GM12878 (cell line): ENCODE measurements at regions not wholly inside any gene's neighbourhood (a gene's known extent, or its start where the extent isn't known, plus 50 kb on each side); places are given as distances from the start of the nearest gene placed in this dataset.

Experiments used
- ATAC-seq: fragments of 200-7000 bp; cut with Tn5 transposase; 3 replicates; pipeline ENCODE4 v1.9.1; 2020; ENCODE audit warnings: mild to moderate bottlenecking, moderate library complexity
- BruUV-seq: library from RNA; stranded (reverse); fragments of 400-500 nt; replicated peaks from 2 replicates; lab custom pipeline; 2021; lab: Mats Ljungman, UMichigan
- CTCF ChIA-PET: fragments of 300-600 bp; sonication (Branson Sonifier 250); formaldehyde crosslinking; extraction: SDS; loops from one replicate; lab custom pipeline; 2021; ENCODE audit warnings: inconsistent platforms; lab: Yijun Ruan, JAX
- POLR2A ChIA-PET: fragments of 350-600 bp; formaldehyde crosslinking; extraction: SDS; loops from one replicate; lab custom pipeline; 2021; ENCODE audit warnings: inconsistent platforms; lab: Charles Lee
- RAD21 ChIA-PET: fragments of 300-600 bp; sonication (Branson Sonifier 250); formaldehyde crosslinking; loops from one replicate; lab custom pipeline; 2023; ENCODE audit warnings: antibody characterized with exemption; ENCODE audit not compliant: unreplicated experiment; lab: Charles Lee
- SMC1A ChIA-PET: fragments of 300-600 bp; sonication (Branson Sonifier 250); formaldehyde crosslinking; loops from one replicate; lab custom pipeline; 2023; ENCODE audit not compliant: unreplicated experiment, uncharacterized antibody; lab: Charles Lee
- DNase-seq: peaks from one replicate; pipeline ENCODE4 v3.0.0-alpha.2; 2011; ENCODE audit warnings: low read depth, low spot score
- FAIRE-seq: peaks from 3 replicates; lab custom pipeline; 2011; peaks lifted over from hg19 to GRCh38; lab: Jason Lieb, UNC
- H2AFZ ChIP-seq: 2 replicates; pipeline ENCODE4 v1.6.0; 2011; ENCODE audit warnings: low read depth, low read length, control low read depth; ENCODE audit not compliant: control insufficient read depth
- H3K27ac ChIP-seq: 2 replicates; pipeline ENCODE4 v1.5.1; 2011; ENCODE audit warnings: control low read depth; ENCODE audit not compliant: control insufficient read depth, insufficient read depth
- H3K27me3 ChIP-seq, 2 experiments: replicated peaks in 1 of 2; 2 replicates each; pipeline versions ENCODE4 v1.6.0 to v1.6.1; 2011; ENCODE audit warnings: low read length in 1 of 2; ENCODE audit not compliant: control insufficient read depth in 2 of 2, insufficient read depth in 2 of 2
- H3K36me3 ChIP-seq, 2 experiments: 2 replicates each; pipeline ENCODE4 v1.5.1; 2011; ENCODE audit warnings: low read length in 1 of 2; ENCODE audit not compliant: control insufficient read depth in 2 of 2, insufficient read depth in 2 of 2
- H3K4me1 ChIP-seq: 2 replicates; pipeline ENCODE4 v1.6.1; 2011; ENCODE audit warnings: mild to moderate bottlenecking, low read length, moderate library complexity, mixed read lengths; ENCODE audit not compliant: control insufficient read depth, insufficient read depth
- H3K4me2 ChIP-seq: 2 replicates; pipeline ENCODE4 v1.6.0; 2011; ENCODE audit warnings: control low read depth; ENCODE audit not compliant: control insufficient read depth, insufficient read depth
- H3K4me3 ChIP-seq: fragments of 200-600 bp; sonication (generic); 2 replicates; pipeline ENCODE4 v1.5.1; 2016
- H3K79me2 ChIP-seq: 2 replicates; pipeline ENCODE4 v1.6.0; 2011; ENCODE audit warnings: low read length; ENCODE audit not compliant: control insufficient read depth, insufficient read depth
- H3K9ac ChIP-seq: 2 replicates; pipeline ENCODE4 v1.8.0; 2011; ENCODE audit warnings: low read length, control low read depth, mixed read lengths; ENCODE audit not compliant: control insufficient read depth, insufficient read depth
- H3K9me3 ChIP-seq: replicated peaks from 3 replicates; pipeline ENCODE4 v1.5.1; 2011; ENCODE audit warnings: mild to moderate bottlenecking, low read length; ENCODE audit not compliant: control insufficient read depth, insufficient read depth
- H4K20me1 ChIP-seq: 2 replicates; pipeline ENCODE4 v1.6.0; 2011; ENCODE audit not compliant: control insufficient read depth, insufficient read depth
- CBFB ChIP-seq: IDR thresholded peaks from 2 replicates; pipeline ENCODE4 v1.6.1; 2016; ENCODE audit warnings: antibody characterized with exemption, low read depth
- CHD4 ChIP-seq: fragments of 200-600 bp; sonication (generic); IDR thresholded peaks from 2 replicates; pipeline ENCODE4 v1.6.1; 2016; ENCODE audit warnings: mild to moderate bottlenecking
- CREM ChIP-seq: IDR thresholded peaks from 2 replicates; pipeline ENCODE4 v1.6.1; 2014; ENCODE audit warnings: antibody characterized with exemption, low read depth
- DPF2 ChIP-seq: fragments of 450-650 bp; IDR thresholded peaks from 2 replicates; pipeline ENCODE4 v1.6.1; 2017; ENCODE audit warnings: mild to moderate bottlenecking
- HCFC1 ChIP-seq: fragments of 150-350 bp; IDR thresholded peaks from 2 replicates; pipeline ENCODE4 v1.6.1; 2014; ENCODE audit warnings: low read length
- NRF1 ChIP-seq: conservative IDR thresholded peaks from 2 replicates; pipeline ENCODE4 v1.6.1; 2011; ENCODE audit warnings: mild to moderate bottlenecking, low read depth, low read length, improper control_type of control experiment
- RUNX3 ChIP-seq: IDR thresholded peaks from 2 replicates; pipeline ENCODE4 v1.6.1; 2012; ENCODE audit warnings: low read length, inconsistent platforms
- SIN3A ChIP-seq: IDR thresholded peaks from 2 replicates; pipeline ENCODE4 v1.6.1; 2012; ENCODE audit warnings: low read depth, low read length, improper control_type of control experiment
- SMAD1 ChIP-seq: fragments of 450-650 bp; IDR thresholded peaks from 2 replicates; pipeline ENCODE4 v1.6.1; 2018; ENCODE audit warnings: mild to moderate bottlenecking, low read depth; ENCODE audit not compliant: partially characterized antibody
- SREBF1 ChIP-seq: IDR thresholded peaks from 2 replicates; pipeline ENCODE4 v1.6.1; 2012; ENCODE audit warnings: mild to moderate bottlenecking, low read length
- WRNIP1 ChIP-seq: IDR thresholded peaks from 2 replicates; pipeline ENCODE4 v1.6.1; 2011; ENCODE audit warnings: low read depth, low read length, improper control_type of control experiment, borderline replicate concordance
- YY1 ChIP-seq: IDR thresholded peaks from 2 replicates; pipeline ENCODE4 v1.6.1; 2011; ENCODE audit warnings: low read depth, mild to moderate bottlenecking, low read length
- ZNF217 ChIP-seq: fragments of 450-650 bp; IDR thresholded peaks from 2 replicates; pipeline ENCODE4 v1.6.1; 2017; ENCODE audit warnings: antibody characterized with exemption, mild to moderate bottlenecking
- ZNF384 ChIP-seq: IDR thresholded peaks from 2 replicates; pipeline ENCODE4 v1.6.1; 2012; ENCODE audit warnings: low read depth, mild to moderate bottlenecking, low read length, improper control_type of control experiment, borderline replicate concordance
- ZSCAN29 ChIP-seq: fragments of 450-650 bp; IDR thresholded peaks from 2 replicates; pipeline ENCODE4 v1.6.1; 2017; ENCODE audit warnings: mild to moderate bottlenecking, moderate library complexity
- WGBS: methylation state at CpG from one replicate; pipeline ENCODE4 v1.1.6; 2016; ENCODE audit warnings: low lambda C conversion rate; ENCODE audit not compliant: insufficient replicate concordance, insufficient coverage; ENCODE audit errors: missing lambda C conversion rate; 5-methylcytosine and 5-hydroxymethylcytosine counted together
- in situ Hi-C: fragments of 300-500 bp; cut with MboI; formaldehyde crosslinking; loops from 9 replicates; pipeline ENCODE4 v1.14.3; 2018; ENCODE audit warnings: mixed read lengths
- intact Hi-C: fragments of 100-400 bp; cut with micrococcal nuclease; formaldehyde crosslinking; loops from one replicate; pipeline ENCODE4 v1.14.2; 2022; ENCODE audit not compliant: unreplicated experiment
- TF ChIP-seq, protein P1 (sequence below): IDR thresholded peaks from 2 replicates; pipeline ENCODE4 v1.6.1; 2012; ENCODE audit warnings: low read depth, low read length, improper control_type of control experiment
- TF ChIP-seq, protein P2 (sequence below), 3 experiments: IDR thresholded peaks in 2 of 3; conservative IDR thresholded peaks in 1 of 3; 2 replicates each; pipeline ENCODE4 v1.5.1; 2011; ENCODE audit warnings: low read depth in 3 of 3, low read length in 3 of 3, mild to moderate bottlenecking in 3 of 3, control low read depth in 2 of 3, moderate library complexity in 2 of 3, inconsistent platforms in 1 of 3, mixed read lengths in 1 of 3; ENCODE audit not compliant: control insufficient read depth in 2 of 3, insufficient read depth in 1 of 3; ENCODE audit errors: extremely low read depth in 1 of 3
- TF ChIP-seq, protein P3 (sequence below): fragments of 450-650 bp; formaldehyde crosslinking; IDR thresholded peaks from 2 replicates; pipeline ENCODE4 v1.4.0; 2020; ENCODE audit warnings: mild to moderate bottlenecking, moderate library complexity
- TF ChIP-seq, protein P4 (sequence below): fragments of 450-650 bp; IDR thresholded peaks from 2 replicates; pipeline ENCODE4 v1.6.1; 2017; ENCODE audit warnings: mild to moderate bottlenecking

DNA sequence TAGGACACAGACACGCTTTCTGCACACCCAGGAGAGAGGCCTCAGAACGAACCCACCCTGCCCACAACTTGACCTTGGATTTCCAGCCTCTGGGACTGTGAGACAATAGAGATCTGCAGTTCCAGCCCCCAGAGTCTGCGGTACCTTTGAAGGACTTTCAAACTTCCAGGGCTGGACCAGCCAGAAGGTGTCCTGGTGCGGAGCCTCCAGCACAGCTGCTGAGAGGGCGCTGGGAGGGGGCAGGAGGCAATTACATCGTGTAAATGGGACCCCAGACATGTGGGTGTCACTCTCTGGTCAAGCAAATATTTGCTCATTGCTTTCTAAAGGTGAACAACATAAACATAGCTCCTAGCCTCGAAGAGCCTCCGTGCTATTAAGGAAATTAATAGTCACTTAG lies 58.7 kb upstream of the ACTRT2 start:
- FAIRE-seq (no peak), ATAC-seq (no peak), DNase-seq (no peak)
- Histone ChIP-seq H3K9ac (no peak overlapping the region), H3K27ac (no peak overlapping the region), H2AFZ (no peak overlapping the region), H3K79me2 (no peaks in the 10 kb centered on the region), H4K20me1 (no peaks in the 10 kb centered on the region), H3K4me1 (no peaks in the 10 kb centered on the region), H3K27me3 (no peaks in the 10 kb centered on the region), H3K9me3 (no peaks in the 10 kb centered on the region; the same call in 2 of the 3 replicates), H3K4me2 (no peak overlapping the region), H3K36me3 (no peaks in the 10 kb centered on the region), H3K4me3 (no peak overlapping the region)
- in situ Hi-C loops (no loop called here), intact Hi-C loops (no loop called here)
- SMC1A ChIA-PET, result no interaction called here
- BruUV-seq, result no TSS peak
- POLR2A ChIA-PET, result no interaction called here
- CTCF ChIA-PET, result no interaction called here
- RAD21 ChIA-PET, result no interaction called here
- WGBS, result 11% methylated on average over 8 of the region's 8 CpGs
- no peak for TF ChIP-seq RUNX3
- TF ChIP-seq CHD4, result no peak
- TF ChIP-seq HCFC1, result no peak
- TF ChIP-seq, protein P1, sequence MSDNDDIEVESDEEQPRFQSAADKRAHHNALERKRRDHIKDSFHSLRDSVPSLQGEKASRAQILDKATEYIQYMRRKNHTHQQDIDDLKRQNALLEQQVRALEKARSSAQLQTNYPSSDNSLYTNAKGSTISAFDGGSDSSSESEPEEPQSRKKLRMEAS, result no peak
- TF ChIP-seq YY1, result no peak
- TF ChIP-seq SIN3A, result no peak
- no peak for TF ChIP-seq CBFB
- no peak for TF ChIP-seq ZNF384
- no peak for TF ChIP-seq ZNF217
- no peak for TF ChIP-seq SREBF1
- TF ChIP-seq NRF1, result no peak
- no peak for TF ChIP-seq ZSCAN29
- TF ChIP-seq CREM, result no peak
- no peak for TF ChIP-seq DPF2
- no peak for TF ChIP-seq WRNIP1
- TF ChIP-seq, protein P2, sequence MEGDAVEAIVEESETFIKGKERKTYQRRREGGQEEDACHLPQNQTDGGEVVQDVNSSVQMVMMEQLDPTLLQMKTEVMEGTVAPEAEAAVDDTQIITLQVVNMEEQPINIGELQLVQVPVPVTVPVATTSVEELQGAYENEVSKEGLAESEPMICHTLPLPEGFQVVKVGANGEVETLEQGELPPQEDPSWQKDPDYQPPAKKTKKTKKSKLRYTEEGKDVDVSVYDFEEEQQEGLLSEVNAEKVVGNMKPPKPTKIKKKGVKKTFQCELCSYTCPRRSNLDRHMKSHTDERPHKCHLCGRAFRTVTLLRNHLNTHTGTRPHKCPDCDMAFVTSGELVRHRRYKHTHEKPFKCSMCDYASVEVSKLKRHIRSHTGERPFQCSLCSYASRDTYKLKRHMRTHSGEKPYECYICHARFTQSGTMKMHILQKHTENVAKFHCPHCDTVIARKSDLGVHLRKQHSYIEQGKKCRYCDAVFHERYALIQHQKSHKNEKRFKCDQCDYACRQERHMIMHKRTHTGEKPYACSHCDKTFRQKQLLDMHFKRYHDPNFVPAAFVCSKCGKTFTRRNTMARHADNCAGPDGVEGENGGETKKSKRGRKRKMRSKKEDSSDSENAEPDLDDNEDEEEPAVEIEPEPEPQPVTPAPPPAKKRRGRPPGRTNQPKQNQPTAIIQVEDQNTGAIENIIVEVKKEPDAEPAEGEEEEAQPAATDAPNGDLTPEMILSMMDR (IDR thresholded peaks at IDR 0.05 in 2 of 3, conservative IDR thresholded peaks at IDR 0.05 in 1 of 3; ENCODE audit: control insufficient read depth in 2 of 3, extremely low read depth in 1 of 3, insufficient read depth in 1 of 3, low read depth in 3 of 3, low read length in 3 of 3), result no peak
- TF ChIP-seq SMAD1, result no peak
- TF ChIP-seq, protein P3, sequence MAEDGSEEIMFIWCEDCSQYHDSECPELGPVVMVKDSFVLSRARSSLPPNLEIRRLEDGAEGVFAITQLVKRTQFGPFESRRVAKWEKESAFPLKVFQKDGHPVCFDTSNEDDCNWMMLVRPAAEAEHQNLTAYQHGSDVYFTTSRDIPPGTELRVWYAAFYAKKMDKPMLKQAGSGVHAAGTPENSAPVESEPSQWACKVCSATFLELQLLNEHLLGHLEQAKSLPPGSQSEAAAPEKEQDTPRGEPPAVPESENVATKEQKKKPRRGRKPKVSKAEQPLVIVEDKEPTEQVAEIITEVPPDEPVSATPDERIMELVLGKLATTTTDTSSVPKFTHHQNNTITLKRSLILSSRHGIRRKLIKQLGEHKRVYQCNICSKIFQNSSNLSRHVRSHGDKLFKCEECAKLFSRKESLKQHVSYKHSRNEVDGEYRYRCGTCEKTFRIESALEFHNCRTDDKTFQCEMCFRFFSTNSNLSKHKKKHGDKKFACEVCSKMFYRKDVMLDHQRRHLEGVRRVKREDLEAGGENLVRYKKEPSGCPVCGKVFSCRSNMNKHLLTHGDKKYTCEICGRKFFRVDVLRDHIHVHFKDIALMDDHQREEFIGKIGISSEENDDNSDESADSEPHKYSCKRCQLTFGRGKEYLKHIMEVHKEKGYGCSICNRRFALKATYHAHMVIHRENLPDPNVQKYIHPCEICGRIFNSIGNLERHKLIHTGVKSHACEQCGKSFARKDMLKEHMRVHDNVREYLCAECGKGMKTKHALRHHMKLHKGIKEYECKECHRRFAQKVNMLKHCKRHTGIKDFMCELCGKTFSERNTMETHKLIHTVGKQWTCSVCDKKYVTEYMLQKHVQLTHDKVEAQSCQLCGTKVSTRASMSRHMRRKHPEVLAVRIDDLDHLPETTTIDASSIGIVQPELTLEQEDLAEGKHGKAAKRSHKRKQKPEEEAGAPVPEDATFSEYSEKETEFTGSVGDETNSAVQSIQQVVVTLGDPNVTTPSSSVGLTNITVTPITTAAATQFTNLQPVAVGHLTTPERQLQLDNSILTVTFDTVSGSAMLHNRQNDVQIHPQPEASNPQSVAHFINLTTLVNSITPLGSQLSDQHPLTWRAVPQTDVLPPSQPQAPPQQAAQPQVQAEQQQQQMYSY (CRISPR knock-in tag), result no peak
- TF ChIP-seq, protein P4, sequence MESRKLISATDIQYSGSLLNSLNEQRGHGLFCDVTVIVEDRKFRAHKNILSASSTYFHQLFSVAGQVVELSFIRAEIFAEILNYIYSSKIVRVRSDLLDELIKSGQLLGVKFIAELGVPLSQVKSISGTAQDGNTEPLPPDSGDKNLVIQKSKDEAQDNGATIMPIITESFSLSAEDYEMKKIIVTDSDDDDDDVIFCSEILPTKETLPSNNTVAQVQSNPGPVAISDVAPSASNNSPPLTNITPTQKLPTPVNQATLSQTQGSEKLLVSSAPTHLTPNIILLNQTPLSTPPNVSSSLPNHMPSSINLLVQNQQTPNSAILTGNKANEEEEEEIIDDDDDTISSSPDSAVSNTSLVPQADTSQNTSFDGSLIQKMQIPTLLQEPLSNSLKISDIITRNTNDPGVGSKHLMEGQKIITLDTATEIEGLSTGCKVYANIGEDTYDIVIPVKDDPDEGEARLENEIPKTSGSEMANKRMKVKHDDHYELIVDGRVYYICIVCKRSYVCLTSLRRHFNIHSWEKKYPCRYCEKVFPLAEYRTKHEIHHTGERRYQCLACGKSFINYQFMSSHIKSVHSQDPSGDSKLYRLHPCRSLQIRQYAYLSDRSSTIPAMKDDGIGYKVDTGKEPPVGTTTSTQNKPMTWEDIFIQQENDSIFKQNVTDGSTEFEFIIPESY, result no peak
